IPS DF 4.7 (cell line): ENCODE measurements at regions not wholly inside any gene's neighbourhood (a gene's known extent, or its start where the extent isn't known, plus 50 kb on each side); places are given as distances from the start of the nearest gene placed in this dataset.

Source experiments
- DNase-seq: peaks from one replicate; pipeline ENCODE4 v3.0.0-alpha.2; 2013; ENCODE audit warnings: low spot score; ENCODE audit errors: extremely low read depth

DNA sequence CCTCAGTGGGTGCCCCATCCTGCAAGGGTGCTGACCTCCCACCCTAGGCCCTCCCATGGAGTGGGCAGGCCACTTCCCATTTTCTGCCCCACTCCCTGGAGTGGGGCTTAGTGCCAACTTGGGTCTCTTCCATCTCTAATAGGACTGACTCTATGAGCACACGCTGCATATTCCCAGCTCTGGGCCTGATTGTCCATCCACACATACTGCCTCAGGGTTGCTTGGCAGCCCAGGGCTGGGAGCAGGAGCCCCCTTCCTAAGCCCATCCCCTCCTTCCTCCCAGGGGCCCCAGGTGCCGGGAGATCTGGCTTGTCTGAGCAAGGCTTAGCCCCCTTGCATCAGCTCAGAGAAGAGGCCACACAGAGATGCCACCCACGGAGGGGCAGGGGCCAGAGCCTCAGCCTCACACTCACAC is 55.1 kb downstream of the PJA1 start:
- no peak for DNase-seq

DNA sequence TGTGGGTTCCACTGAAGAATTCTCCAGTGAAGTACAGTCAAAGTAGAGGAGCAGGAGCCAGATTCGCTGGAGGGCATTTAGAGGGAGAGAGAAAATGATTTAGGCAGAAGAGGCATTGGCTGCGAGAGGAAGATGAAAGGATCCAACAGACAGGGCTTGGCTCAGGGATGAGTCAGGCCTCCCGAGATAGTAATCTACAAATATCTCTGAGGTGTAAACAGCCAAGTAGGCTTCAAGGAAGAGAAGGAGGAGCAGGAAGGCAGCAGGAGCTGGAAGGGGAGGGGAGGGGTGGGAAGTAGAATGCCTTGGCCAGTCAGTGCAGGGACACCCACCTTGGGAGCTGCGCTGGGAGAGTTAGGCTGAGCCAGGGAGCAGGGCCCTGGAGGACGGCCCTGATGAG is 55.5 kb downstream of the PJA1 start:
- DNase-seq, result no peak

DNA sequence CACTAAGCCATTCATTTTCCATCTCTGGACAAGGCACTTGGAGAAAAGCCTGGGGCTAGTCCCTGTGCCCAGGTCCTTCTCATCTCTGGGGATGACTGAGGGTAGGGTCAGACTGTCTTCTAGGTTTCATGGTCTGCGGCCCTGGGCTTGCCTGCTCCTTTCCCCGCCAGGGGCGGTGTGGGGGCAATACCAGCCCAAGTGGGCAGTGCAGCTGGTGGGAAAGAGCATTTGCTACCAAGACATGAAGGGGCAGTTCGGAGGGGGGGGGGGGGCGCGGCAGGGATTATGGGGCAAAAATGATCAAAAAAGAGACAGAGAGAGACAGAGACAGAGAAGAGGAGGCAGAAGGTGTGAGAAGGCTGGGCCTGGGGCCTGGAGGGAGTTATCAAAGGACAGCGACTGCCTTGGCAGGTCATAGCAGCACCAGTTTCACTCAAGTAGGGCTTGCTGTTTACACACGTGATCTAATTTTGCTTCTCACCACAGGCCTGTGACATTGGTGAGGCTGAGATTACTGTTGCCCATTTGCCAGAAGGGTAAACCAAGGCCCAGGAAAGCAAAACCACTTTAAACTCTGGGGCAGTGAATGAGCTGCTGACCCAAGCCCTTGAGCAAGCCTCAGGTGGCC is 56.1 kb downstream of the PJA1 start:
- no peak for DNase-seq

DNA sequence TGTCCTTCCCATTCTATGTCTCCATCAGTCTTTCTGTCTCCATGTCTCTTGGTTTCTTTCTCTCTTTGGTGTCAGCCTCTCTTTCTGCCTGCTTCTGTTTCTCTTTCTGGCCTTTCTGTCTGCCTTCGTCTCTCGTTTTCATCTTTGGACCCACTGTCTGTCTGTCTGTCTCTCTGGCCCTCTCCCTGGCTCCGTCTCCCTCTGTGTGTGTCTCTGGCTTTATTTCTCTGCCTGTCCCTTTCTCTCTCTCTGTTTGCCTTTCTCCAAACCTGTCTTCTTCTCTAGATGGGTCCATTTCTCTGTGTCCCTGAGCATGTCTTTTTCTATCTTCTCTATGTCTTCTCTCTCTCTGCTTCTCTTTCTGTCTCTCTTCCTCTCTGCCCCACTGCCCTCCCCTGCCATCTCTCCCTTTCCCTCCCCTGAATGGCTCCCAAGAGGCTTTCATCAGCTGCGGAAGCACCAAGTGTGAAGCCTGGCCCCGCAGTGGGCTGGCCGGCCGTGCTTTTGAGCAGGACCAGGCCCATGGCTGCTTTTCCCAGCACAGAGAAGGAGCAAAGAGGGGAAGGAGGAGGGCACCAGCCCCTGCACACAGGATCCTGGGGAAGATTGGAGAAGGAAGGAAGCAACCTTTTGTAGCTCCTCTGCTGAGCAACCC is 57.4 kb downstream of the PJA1 start:
- DNase-seq, result no peak

DNA sequence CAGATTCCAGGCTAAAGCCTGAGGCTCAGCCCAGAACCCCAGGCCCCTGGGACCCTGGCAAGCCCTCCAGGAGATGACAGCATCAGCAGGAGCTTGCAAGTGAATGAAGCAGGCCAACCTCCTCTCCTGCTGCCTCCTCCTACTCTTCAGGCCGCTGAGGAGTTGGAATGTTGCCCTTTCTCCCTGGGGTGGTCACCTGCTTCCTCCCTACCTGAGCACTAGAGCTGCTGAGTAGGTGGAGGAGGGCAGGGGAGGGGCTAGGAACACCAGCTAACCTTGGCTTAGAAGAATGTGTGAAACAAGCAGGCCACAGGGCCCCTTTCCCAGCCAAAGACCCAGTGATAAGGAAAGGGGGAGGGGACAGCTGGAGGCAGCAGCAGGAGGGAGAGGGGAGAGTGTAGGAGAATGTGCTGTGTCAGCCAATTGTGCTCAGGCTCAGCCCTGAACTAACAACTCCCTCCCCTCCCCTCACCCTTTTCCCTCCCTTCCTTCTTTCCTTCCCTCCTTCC is 58.0 kb downstream of the PJA1 start:
- peak; percentile 49 for DNase-seq

DNA sequence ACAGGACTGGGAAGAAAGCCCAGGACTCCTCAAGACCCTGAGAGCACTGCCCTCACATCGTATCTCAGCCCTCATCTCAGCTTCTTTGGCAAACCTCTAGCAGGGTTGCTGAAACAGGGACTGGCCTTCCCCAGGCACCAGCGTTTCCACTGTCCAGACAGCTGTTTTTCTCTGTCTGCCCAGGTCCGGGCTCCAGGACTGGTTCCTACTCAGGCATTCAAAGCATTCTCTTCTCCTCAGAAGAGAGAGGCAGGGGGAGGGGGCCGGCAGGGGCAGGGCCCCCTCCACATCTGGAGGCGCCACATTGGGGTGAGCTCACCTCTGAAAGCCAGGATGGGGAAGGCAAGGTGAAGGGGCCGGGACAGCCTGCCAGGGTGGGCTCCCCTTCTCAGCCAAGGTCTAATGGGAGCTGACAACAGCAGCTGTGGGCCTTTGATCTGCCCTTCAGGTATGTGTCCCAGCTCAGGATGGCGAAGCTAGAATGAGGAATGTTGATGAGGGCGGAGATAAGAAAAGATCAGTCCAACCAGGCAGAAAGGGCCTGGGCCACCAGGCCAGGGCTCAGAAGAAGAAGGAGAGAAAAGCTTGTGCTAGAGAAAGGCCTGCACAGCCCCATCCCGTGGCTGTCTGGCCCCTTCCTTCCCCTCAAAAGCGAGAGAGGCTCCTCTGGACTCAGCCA is 60.4 kb downstream of the PJA1 start:
- no peak for DNase-seq

DNA sequence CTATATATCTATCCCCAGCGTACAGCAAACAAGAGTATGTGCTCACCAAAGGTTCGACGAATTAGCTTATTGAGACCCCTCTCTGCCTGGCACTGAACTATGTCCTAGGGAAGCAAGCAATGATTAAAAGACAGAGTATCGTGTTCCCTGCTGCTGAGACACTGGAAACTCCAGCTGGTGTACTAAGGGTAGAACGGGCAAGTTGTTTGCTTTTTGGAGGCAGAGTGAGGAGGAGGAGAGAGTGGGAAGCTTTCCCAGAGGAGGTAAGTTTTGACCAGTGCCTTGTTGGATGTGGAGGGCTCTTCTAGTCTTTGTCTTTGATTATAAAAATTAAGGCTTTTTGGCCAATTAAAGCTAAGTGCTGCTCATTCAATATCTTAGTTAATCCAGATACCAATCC is 61.7 kb downstream of the PJA1 start:
- DNase-seq, result no peak

DNA sequence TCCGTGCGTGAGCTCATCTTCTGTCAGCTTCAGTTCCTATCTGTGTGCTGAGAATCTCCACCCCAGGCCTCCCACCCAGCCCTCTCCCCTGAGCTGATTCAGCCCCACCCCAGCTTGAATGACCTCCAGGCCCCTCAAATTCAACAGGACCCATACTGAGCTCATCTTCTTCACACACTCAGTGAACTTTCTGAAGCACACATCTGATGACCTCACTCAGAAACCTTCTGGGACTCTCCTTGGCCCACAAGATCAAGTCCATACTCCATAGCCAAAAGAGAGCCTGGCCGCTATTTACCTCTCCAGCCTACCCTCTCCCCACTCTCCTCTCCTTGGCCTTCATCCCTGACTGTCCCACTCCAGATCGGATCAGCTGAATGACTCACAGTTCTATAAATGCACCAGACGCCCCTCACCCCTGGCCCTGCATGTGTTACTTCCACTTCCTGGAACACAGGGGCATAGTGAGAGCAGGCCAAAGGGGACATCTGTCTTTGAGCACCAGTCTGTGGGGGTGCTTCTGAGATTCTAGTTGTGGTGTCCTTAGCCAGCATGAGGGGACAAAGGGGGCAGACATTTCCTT is 62.5 kb downstream of the PJA1 start:
- no peak for DNase-seq

DNA sequence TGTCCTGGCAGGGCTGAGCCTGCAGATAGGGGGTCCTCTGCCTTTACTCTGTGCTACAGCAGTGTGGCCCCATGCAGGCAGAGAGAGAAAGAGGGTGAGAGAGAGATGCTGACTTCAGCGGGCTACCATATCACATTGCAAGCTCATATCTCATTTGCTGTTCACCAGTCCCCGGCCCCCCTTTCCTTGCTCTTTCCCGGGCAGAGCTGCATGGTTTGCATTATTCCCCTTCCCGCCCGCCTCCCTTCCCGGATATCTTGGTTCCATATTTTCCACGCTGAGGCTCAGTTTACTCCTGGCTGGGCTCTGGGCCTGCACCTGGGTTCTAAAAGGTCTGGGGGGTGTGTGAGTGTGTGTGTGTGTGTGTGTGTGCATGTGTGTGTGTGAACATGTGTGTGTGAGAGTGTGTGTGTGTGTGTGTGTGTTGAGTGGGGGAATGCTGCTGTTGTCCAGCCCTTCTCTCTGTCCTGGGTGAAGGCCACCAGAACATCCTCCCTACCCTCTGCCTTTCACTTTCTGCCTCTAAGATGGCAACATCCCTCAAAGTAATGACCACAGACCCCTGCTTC is 63.5 kb downstream of the PJA1 start:
- DNase-seq, result no peak

DNA sequence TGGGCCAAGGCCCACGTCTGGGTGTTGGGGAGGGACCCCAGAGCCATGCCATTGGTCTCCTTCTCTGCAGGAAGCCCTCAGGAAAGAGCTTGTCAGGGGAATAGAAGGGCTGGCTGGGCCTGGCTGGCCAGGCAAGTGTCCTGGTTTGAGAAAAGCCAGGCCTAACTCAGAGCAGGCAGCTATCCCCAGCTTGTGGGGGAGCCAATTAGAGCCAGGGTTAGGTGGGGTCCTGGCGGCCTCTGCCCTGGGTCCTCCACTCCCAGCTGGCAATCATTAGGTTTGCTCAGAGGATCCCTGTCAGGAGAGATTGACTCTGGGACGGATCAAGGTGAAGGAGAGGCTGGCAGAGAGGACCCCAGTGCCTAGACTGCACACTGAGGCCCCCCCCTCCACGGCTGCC is 64.8 kb downstream of the PJA1 start:
- DNase-seq, result no peak

DNA sequence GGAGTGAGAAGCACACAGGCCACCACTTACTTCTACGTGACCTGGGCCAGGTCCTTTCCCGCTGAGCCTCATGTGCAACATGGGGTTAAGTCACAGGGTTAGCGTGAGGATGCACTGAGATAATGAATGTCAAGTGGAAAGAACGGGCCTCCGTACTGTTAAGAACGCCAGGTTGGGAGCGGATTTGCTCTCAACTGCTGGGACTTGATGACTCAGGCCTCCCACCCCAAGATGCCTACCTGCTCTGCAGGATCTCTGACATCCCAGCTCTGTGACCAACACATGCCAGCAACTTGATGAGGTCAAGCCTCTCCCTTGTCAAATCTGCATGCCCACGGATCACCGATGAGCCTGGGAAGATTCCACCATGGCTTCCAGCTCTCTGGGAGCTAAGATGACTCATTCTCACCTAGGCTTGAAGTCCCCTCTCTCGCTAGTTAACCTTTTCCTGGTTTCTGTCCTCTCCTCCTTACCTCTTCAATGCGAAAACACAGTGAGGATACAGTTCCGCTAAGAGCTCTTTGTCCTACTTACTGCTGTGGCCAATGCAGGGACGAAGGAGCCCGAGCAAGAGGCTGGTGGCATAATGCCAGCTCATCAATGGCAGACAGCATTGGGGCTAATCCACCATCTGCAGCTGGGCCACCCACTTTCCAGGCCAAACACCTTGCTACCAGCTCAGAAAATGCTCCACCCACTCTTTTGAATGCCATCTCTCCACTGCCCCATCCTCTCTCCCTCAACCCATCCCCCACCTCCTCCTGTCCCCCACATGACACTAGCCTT is 67.6 kb downstream of the PJA1 start:
- no peak for DNase-seq

DNA sequence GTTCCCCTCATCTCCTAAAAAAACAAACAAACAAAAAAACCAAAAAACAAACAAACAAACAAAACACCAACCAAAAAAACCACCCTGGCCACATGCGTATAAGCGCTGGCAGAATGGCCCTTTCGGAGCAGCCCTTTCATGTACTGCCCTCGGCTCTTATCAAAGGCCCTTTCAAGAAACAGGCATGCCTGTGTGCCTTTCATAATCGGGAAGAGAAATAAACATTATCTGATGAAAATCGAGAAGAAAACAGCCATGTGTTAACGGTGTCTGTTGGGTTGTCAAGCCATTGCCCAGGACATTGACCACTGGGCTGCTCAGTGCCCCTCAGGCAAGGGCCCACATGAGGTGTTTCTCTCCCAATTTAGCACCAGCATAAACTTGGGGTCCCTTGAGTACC is 68.3 kb downstream of the PJA1 start:
- no peak for DNase-seq

DNA sequence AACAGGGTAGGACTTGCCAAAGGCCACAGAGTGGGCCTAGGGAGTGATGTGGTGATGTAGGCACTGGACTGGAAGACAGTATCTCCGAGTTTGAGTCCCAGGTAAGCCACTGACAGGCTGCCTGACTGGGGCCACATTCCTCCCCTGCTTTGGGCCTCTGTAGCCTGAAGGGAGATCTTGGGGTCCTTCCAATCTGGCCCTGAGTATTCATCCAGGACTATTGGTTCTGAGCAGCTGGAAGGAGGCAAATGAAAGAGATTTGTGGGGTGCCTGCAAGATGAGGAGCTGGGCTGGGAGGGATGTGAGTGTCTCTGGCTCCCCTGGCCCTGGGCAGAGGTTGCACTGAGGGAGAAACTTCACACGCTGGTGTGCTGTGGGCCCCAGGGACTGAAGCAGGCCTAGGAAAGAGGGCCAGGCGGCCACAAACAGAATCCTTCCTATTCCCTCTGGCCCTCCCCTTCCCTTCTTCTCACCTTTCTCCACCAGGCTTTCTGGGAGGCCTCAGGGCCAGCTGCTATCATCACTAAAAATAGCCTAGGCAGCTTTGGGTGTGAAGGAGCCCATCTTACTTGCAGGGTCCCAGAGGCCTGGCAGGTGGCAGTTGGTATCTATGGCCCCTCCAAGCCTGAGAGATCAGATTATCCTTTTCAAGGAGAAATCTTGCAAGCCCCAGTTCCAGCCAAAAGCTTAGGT is 70.1 kb downstream of the PJA1 start:
- DNase-seq, result no peak

DNA sequence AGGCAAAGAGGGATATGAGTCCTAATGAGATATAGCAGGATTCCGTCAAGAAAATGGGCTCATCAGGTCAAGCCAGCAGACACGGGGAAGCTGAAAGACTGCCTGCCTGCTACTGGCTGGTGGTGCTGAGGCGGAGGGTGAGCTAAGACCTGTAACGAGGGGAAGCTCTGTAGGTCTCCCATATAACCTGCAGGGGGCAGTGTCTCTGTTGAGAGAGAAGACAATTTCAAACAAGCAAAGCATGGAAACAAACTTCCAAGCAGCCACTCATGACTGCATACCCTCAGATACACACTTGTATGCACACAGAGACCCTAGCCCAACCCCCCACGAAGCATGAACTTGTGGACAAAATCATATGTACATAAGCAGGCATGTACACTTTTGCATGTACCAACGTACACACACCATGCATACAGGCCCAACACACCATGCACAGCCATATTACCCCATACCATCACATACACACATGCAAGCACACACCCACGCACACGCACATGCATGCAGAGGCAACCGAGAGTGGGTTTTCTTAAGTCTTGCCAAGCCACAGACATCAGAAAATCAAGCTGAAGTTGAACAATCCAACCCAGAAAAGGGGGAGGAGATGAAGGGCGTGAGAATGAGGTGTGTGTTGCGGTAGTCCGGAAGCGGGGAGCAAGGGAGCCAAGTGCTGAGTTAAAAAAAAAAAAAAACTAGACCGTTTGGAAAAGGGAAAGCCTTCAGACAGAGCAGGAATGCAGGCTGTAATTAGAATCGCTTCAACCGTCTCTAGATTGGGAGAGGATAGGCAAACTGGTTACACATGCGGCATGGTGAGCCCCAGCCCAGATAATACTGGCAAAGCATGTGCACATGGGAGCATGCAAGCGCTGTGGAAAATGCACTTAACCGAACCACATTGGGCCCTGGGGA is 71.0 kb downstream of the PJA1 start:
- DNase-seq, result no peak

DNA sequence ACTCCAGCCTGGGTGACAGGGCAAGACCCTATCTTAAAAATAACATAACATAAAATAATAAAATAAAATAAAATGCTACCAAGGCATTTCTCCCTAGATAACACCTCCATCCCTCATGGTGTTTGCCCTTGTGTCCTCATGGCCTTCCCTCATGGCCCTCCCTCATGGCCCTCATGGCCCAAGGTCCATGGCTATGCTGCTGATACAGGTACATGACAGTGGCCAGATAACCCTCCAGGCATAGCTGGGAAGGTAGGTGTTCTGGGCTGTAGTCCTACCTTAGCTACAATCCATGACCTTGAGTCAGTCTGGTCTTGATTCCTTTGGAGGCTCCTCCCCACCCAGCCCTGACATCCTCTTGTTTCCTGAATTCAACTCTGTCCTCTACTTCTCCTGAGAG is 75.2 kb downstream of the PJA1 start:
- no peak for DNase-seq

DNA sequence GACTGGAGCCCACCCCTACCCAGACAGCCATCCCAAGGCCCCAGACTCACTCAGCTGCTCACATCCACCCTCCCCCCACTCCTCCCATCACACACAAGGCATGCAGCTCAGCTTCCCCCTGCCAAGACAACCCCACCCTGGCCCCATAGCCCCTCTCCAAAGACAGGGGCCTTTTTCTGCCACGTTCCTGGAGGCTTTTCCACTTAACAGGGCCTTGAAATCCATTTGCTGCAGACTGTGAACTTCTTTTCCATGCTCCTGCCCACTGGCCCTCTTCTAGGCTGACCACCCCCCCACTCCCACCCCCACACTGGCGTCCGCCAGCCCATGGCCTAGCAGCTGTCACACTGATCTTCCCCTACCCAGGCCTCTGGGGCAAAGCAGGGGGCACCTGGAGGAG is 76.0 kb downstream of the PJA1 start:
- no peak for DNase-seq

DNA sequence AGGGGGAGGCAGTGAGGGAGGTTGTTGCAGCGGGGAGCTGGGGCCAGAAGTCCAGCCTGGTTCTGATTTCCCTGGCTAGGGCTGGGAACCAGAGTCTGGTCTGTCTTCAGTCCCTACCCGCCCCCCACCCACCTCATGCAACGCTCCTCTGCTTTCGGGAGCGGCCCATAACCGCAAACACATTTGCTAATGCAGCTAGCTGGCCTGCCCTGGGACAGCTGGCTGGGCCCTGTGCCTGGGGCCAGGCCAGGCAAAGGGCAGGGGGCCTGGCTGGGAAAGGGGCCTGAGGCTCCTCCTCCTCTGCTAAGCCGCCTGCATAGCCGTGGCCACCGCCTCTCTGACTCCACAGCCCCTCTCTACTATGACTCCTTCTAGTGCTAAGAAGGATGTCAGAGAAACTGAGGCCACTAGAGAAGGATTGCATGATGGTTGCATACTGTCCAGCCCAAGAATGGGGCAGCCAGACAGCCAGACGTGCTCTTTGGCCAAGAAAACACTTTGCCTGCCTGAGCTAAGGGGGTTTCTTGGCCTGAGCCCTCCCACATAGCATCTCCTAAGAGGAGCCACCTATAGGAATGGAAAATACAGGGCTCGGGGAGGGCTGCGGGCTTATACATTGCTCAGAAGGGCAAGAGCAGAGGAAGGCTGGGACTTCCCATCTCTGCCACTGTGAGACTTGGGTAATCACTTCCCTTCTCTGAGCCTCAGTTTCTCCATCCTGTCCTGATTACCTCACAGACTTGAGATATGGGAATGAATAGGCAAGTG is 76.9 kb downstream of the PJA1 start:
- no peak for DNase-seq

DNA sequence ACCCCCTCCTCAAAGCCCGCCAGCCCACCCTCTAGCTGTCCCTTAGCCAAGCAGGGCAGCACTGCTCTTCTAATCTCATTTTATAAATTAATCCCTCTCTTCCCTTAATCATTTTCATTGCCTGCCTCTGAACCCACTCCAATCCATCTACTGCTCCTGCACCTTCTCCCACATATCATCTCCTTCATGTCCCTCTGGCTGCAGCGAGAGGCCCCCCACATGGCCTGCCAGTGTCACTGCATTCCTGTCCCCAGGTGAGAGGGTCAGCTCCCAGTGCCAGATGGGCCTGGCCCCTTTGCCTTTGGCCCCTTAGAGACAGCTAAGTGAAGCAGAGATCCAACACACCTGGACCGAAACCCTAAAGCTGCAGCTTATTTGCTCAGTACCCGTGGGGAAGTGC is 79.4 kb downstream of the PJA1 start:
- no peak for DNase-seq

DNA sequence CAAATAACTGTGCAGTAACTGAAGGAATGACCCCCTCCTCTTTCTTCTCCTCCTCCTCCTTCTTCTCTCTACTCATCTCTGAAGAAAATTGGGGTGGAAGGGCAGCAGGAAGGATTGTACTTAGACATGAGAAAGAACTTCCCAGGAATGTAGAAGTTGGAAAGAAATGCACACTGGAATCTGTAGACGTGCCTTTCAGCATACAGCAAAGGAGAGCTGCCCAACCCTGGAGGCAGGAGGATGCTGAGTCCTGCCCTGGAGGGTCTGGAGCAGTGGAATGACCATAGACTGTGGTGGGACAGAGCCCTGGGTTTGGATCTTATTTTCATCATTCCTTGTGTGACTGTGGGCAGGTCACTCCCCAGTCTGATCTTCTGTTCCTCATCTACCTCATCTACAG is 80.1 kb downstream of the PJA1 start:
- no peak for DNase-seq
